ENCODE measurements at regions not wholly inside any gene's neighbourhood (a gene's known extent, or its start where the extent isn't known, plus 50 kb on each side); places are given as distances from the start of the nearest gene placed in this dataset.
"Not testable (repeated sequence)": the region's sequence is repeated elsewhere in the genome, so short reads cannot be mapped to it uniquely, and the experiment has no call there.

- not testable (repeated sequence) for TF ChIP-seq PKNOX1 (IDR thresholded peaks at IDR 0.05); FOXK2 (IDR thresholded peaks at IDR 0.05); SP1 (IDR thresholded peaks at IDR 0.05); FOXA1 (IDR thresholded peaks at IDR 0.05); FOXM1 (IDR thresholded peaks at IDR 0.05; ENCODE audit: borderline replicate concordance); HDGF (IDR thresholded peaks at IDR 0.05; ENCODE audit: borderline replicate concordance); ELF4 (IDR thresholded peaks at IDR 0.05); ZNF384 (IDR thresholded peaks at IDR 0.05); BHLHE40 (IDR thresholded peaks at IDR 0.05; ENCODE audit: borderline replicate concordance); SUZ12 (IDR thresholded peaks at IDR 0.05); L3MBTL2 (conservative IDR thresholded peaks at IDR 0.05)
Measured at GRCh38 chr17:22047521-22047920, 355.2 kb downstream of the KCNJ18 start.

Measured in HEK293T (cell line).